Muscle layer of colon (tissue), 2 donors: ENCODE measurements at regions not wholly inside any gene's neighbourhood (a gene's known extent, or its start where the extent isn't known, plus 50 kb on each side); places are given as distances from the start of the nearest gene placed in this dataset.

Experiments used
- H3K27ac ChIP-seq: one replicate; pipeline ENCODE4 v1.7.0; 2013; ENCODE audit warnings: low read depth, mild to moderate bottlenecking, low read length, moderate library complexity
- H3K27me3 ChIP-seq, 2 donors: one replicate each; pipeline ENCODE4 v1.7.0; 2013; ENCODE audit warnings: low read length in 2 of 2, mild to moderate bottlenecking in 2 of 2; ENCODE audit not compliant: insufficient read depth in 2 of 2, control insufficient read depth in 1 of 2
- H3K36me3 ChIP-seq: one replicate; pipeline ENCODE4 v1.7.0; 2013; ENCODE audit warnings: mild to moderate bottlenecking, low read length; ENCODE audit not compliant: insufficient read depth
- H3K4me1 ChIP-seq: one replicate; pipeline ENCODE4 v1.7.0; 2013; ENCODE audit warnings: mild to moderate bottlenecking, low read length; ENCODE audit not compliant: insufficient read depth
- H3K4me3 ChIP-seq, 2 donors: one replicate each; pipeline ENCODE4 v1.7.0; 2013; ENCODE audit warnings: low read length in 2 of 2, low read depth in 1 of 2, mild to moderate bottlenecking in 1 of 2, moderate library complexity in 1 of 2
- H3K9ac ChIP-seq: one replicate; pipeline ENCODE4 v1.7.0; 2013; ENCODE audit warnings: low read length
- H3K9me3 ChIP-seq: one replicate; pipeline ENCODE4 v1.7.0; 2013; ENCODE audit warnings: mild to moderate bottlenecking, low read length
- donor health status: abdominal sarcoma.
- donor health status: Adenocarcinoma of cecum.

GRCh38 chr11:130710021-130710420, 206.3 kb downstream of the SNX19 start:
- no peaks in the 10 kb centered on the region for H3K36me3 ChIP-seq
- no peak overlapping the region for H3K27ac ChIP-seq

GRCh38 chr11:130710497-130711012, 205.7 kb downstream of the SNX19 start:
- Histone ChIP-seq H3K9ac (no peak overlapping the region), H3K9me3 (no peaks in the 10 kb centered on the region), H3K36me3 (no peaks in the 10 kb centered on the region), H3K4me3 (no peak overlapping the region), H3K27me3 (no peaks in the 10 kb centered on the region), H3K4me1 (peaks cover 6% of the 10 kb centered on the region), H3K27ac (no peak overlapping the region)

More at GRCh38 chr11:130710021-130710420, 206.3 kb downstream of the SNX19 start:
- no peaks in the 10 kb centered on the region for H3K27me3 ChIP-seq
- H3K9me3 ChIP-seq: no peaks in the 10 kb centered on the region
- no peak overlapping the region for H3K4me3 ChIP-seq
- peaks cover 6% of the 10 kb centered on the region for H3K4me1 ChIP-seq
- H3K9ac ChIP-seq: no peak overlapping the region

GRCh38 chr11:130711193-130711592, 205.1 kb downstream of the SNX19 start:
- no peaks in the 10 kb centered on the region for H3K27me3 ChIP-seq
- H3K9ac ChIP-seq: no peak overlapping the region
- H3K9me3 ChIP-seq: no peaks in the 10 kb centered on the region
- no peak overlapping the region for H3K4me3 ChIP-seq
- H3K36me3 ChIP-seq: no peaks in the 10 kb centered on the region
- no peaks in the 10 kb centered on the region for H3K4me1 ChIP-seq
- H3K27ac ChIP-seq: no peak overlapping the region

- Histone ChIP-seq H3K9ac (no peak overlapping the region), H3K9me3 (no peaks in the 10 kb centered on the region), H3K27me3 (no peaks in the 10 kb centered on the region), H3K4me1 (no peaks in the 10 kb centered on the region), H3K4me3 (no peak overlapping the region), H3K27ac (no peak overlapping the region), H3K36me3 (no peaks in the 10 kb centered on the region)
These were observed 203.8 kb downstream of the SNX19 start for GRCh38 chr11:130712480-130712879.

DNA sequence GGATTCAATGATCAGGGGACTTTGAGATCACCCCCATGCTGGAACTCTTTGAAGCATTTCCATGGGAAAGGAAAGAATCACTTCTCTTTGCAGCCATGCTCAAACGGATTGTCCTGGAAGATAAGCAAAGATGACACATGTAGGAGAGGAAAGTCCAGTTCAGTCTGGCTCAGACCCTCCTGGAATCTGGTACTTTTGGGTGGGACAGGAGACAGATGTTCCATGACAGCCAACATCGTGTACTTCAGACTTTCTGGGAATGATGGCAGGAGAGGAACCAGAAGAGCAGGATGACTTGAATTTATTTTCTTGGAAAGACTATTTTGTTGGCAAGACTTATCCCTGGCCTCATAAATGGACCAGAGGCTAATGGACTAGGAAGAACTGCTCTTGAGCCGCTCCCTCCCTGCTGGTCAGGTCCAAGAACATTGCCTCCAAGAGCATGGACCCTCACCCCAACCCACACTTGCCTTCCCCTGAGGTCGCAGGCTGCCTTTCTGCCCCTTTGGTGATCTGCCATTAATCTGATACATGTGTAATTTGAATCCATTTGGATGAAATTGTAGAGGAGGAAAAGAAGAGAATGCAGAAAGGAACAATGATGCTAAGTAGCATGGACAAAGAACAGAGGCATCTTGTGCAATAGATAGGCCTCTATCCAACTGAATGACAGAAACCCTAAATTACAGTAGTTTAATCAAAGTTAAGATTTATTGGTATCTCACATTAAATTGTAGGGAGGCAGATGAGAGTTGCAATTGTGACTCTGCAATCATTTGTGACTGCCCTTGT, 201.0 kb downstream of the SNX19 start:
- Histone ChIP-seq H3K9me3 (no peaks in the 10 kb centered on the region), H3K4me1 (no peaks in the 10 kb centered on the region), H3K9ac (no peak overlapping the region)

DNA sequence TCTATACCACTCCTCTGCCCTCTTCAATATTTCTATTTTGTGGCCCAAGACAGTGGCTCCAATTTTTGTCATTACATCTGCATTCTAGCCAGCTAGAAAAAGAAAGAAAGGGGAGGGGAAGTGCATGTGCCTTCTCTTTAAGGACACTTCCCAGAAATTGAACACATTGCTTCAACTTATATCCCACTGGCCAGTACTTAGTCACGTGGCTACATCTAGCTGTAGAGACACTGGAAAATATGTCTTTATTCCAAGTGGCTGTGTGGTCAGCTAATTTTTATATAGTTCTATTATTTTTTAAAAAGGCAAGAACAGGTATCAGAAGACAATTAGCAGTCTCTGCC, 200.4 kb downstream of the SNX19 start:
- Histone ChIP-seq H3K27ac (no peak overlapping the region), H3K4me3 (no peak overlapping the region), H3K9me3 (no peaks in the 10 kb centered on the region), H3K27me3 (no peaks in the 10 kb centered on the region), H3K4me1 (no peaks in the 10 kb centered on the region), H3K36me3 (no peaks in the 10 kb centered on the region), H3K9ac (no peak overlapping the region)

More for the DNA sequence above, 201.0 kb downstream of the SNX19 start:
- Histone ChIP-seq H3K4me3 (no peak overlapping the region), H3K27me3 (no peaks in the 10 kb centered on the region), H3K27ac (no peak overlapping the region), H3K36me3 (no peaks in the 10 kb centered on the region)

DNA sequence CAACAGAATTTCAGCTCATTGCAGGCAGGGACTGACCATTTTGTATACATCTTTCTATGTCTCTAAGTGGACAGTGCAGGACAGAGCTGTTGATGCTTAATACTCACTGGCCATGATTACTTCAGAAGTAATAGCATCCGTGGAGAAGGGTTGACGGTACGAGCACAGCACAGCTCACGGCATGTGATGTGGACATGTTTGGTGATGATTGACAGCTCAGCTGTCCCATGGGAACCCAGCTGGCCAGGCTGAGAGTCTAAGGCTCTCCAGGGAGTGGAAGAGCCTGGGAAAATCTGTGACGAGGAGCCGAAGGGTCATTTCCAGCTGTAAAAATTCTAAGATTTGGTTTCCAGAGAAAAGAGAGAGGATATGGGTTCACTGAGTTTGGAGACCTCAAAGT, 198.2 kb downstream of the SNX19 start:
- H3K9ac ChIP-seq: no peak overlapping the region
- no peaks in the 10 kb centered on the region for H3K27me3 ChIP-seq
- H3K36me3 ChIP-seq: no peaks in the 10 kb centered on the region
- no peaks in the 10 kb centered on the region for H3K9me3 ChIP-seq
- no peak overlapping the region for H3K27ac ChIP-seq
- H3K4me1 ChIP-seq: no peaks in the 10 kb centered on the region
- H3K4me3 ChIP-seq: no peak overlapping the region

DNA sequence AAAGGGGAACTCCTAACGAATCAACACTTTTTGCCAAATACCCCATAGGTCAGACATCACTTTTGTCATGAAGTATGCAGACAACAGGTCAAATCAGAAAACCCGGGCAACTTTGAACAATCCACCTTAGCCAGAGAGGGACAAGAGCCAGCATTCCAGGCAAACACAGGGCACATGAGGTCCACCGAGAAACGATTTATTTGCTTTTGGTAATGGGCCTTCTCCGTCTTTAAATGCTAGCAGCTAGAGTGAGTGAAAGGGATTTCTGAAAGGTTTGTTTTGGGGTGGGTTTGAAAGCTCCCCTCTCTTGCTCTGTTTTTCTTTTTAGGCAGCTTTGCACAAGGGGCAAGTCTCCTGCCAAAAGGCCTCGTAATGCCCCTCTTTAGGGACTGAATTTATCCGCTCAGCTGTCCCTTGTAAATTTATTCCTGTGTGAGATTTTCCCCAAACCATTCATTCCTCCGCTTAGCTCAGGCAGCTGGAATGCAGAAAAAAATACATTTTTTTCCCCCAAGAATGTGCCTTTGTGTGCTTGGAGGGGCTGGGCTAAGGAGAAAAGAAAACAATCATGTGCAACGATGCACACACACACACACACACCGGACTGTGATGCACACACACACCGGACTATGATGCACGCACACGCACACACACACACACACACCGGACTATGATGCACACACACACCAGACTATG, 196.9 kb downstream of the SNX19 start:
- no peak overlapping the region for H3K9ac ChIP-seq
- no peaks in the 10 kb centered on the region for H3K36me3 ChIP-seq
- no peaks in the 10 kb centered on the region for H3K4me1 ChIP-seq
- no peak overlapping the region for H3K4me3 ChIP-seq
- no peaks in the 10 kb centered on the region for H3K27me3 ChIP-seq
- no peaks in the 10 kb centered on the region for H3K9me3 ChIP-seq
- H3K27ac ChIP-seq: no peak overlapping the region

DNA sequence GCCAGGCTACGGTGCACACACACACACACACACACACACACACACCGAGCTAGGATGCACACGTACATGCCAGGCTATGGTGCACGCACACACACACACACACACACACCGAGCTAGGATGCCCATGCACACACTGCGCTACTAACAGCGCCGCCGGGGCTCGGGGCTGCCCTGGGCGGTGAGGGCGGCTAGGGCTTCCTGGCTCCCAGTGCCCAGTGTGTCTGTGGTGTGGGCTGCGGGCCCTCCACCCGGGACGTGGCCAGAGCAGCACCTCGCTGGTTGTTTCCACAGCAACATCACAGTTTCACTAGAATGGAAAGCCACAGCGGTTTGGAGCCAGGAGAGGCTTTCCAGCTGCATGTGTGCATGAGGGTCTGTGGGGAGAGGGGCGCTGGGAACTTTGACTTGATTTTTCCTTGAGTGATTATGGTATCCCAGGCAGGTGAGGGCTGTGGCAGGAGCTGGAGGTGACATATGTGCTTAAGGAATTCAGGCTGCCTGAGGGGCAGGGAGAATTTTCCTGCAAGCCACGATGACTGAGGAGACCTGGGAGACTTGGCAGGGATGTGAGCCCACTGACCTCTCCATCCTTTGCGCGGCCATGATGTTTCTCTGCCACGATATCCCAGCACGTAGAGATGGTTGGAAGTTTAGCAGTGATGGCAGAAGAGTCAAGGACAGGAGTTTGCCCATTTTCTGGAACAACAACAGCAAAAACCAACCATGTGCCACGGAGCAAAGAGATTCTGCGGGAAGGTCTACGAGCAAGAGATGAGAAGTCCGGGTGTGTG, 195.9 kb downstream of the SNX19 start:
- no peak overlapping the region for H3K4me3 ChIP-seq
- H3K27me3 ChIP-seq: no peaks in the 10 kb centered on the region
- no peaks in the 10 kb centered on the region for H3K9me3 ChIP-seq
- no peak overlapping the region for H3K27ac ChIP-seq
- no peak overlapping the region for H3K9ac ChIP-seq
- peaks cover under 1% of the 10 kb centered on the region for H3K4me1 ChIP-seq
- H3K36me3 ChIP-seq: no peaks in the 10 kb centered on the region

DNA sequence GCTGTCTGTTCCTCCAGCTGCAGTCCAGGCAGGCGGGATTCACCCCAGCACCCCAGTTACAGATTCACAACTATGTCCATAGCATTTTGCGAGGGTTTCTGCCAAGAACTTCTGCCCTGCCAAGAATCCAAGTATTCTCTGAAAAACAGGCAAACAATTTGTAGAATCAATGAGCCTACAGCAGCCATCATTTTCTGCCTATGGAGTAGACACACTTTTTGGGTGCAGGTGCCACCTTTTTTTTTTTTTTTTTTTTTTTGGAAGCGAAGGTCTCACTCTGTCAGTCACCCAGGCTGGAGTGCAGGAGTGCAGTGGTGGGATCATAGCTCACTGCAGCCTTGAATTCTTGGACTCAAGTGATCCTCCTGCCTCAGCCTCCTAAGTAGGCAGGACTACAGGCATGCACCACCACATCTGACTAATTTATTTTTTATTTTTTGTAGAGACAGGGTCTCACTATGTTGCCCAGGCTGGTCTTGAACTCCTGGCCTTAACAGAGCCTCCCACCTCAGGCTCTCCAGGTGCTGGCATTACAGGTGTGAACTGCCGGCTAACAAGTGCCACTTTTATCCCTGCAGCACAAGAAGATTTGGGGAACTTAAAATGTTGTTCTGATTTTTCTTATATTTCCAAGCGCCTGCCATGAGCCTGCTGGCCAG, 195.1 kb downstream of the SNX19 start:
- H3K36me3 ChIP-seq: no peaks in the 10 kb centered on the region
- H3K4me1 ChIP-seq: peaks cover 8% of the 10 kb centered on the region
- no peaks in the 10 kb centered on the region for H3K27me3 ChIP-seq
- H3K9ac ChIP-seq: no peak overlapping the region
- no peak overlapping the region for H3K27ac ChIP-seq
- no peaks in the 10 kb centered on the region for H3K9me3 ChIP-seq
- no peak overlapping the region for H3K4me3 ChIP-seq

- Histone ChIP-seq H3K27me3 (no peaks in the 10 kb centered on the region), H3K4me1 (peaks cover 12% of the 10 kb centered on the region), H3K9me3 (no peaks in the 10 kb centered on the region), H3K27ac (no peak overlapping the region), H3K9ac (no peak overlapping the region), H3K4me3 (no peak overlapping the region), H3K36me3 (no peaks in the 10 kb centered on the region)
These were observed 194.5 kb downstream of the SNX19 start for GRCh38 chr11:130721736-130722135.
